ENCODE measurements at regions not wholly inside any gene's neighbourhood (a gene's known extent, or its start where the extent isn't known, plus 50 kb on each side); places are given as distances from the start of the nearest gene placed in this dataset.

DNA sequence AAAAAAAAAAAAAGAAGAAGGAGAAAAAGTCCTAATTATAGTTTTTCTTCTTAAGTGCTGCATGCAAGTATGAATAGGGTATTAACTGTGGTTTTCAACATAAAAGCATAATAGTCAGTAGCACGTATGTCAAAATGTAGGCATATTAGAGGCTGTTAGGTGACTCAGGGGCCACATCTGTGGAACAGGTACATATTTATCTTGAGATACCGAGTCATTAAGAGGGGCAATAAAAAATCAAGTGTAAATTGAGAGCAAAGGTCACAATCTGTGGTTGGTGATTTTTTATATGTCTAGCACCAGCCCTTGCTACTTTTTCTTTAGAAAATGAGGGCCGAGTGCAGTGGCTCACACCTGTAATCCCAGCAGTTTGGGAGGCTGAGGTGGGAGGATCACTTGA, 1113.8 kb upstream of the RBFOX1 start:
- ATAC-seq, result no peak
- in situ Hi-C loops (cut with MboI; ENCODE audit: low sequenced_read_pairs in 4 of 4), result no loop called here

DNA sequence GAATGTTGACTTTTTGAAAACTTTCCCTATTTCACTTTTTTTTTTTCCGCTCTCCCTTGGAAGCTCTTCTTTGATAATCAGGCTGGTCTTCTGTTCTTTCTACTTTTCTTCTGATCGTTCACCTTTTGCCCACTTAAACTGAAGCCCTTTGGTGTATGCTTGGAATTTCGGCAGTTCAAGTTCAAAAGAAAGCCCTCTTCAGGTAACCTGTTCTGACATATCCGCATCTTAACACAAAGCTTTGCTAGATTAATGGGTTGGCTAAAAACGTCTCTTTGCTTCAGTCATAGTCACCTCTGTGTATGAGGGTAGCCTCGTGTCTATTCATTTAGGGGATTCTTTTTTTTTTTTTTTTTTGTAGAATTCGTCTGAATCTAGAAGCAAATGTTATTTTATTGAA, 1115.8 kb upstream of the RBFOX1 start:
- ATAC-seq (no peak), DNase-seq (no peak)
- intact Hi-C loops (cut with DNase I; ENCODE audit: low total_unique reads), result no loop called here
- H3K36me3 ChIP-seq, result no peaks in the 10 kb centered on the region
- no peak overlapping the region for H3K4me3 ChIP-seq
- no peaks in the 10 kb centered on the region for H3K27me3 ChIP-seq
- H3K4me1 ChIP-seq, result no peaks in the 10 kb centered on the region
- H3K9me3 ChIP-seq, result no peaks in the 10 kb centered on the region
- H3K27ac ChIP-seq, result no peak overlapping the region
- TF ChIP-seq, protein P1, sequence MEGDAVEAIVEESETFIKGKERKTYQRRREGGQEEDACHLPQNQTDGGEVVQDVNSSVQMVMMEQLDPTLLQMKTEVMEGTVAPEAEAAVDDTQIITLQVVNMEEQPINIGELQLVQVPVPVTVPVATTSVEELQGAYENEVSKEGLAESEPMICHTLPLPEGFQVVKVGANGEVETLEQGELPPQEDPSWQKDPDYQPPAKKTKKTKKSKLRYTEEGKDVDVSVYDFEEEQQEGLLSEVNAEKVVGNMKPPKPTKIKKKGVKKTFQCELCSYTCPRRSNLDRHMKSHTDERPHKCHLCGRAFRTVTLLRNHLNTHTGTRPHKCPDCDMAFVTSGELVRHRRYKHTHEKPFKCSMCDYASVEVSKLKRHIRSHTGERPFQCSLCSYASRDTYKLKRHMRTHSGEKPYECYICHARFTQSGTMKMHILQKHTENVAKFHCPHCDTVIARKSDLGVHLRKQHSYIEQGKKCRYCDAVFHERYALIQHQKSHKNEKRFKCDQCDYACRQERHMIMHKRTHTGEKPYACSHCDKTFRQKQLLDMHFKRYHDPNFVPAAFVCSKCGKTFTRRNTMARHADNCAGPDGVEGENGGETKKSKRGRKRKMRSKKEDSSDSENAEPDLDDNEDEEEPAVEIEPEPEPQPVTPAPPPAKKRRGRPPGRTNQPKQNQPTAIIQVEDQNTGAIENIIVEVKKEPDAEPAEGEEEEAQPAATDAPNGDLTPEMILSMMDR (IDR thresholded peaks at IDR 0.05 in 4 of 5, conservative IDR thresholded peaks at IDR 0.05 in 1 of 5), result no peak
- TF ChIP-seq POLR2A (IDR thresholded peaks at IDR 0.05), result no peak
- in situ Hi-C loops (cut with MboI; ENCODE audit: low sequenced_read_pairs in 4 of 4), result no loop called here

More for the DNA sequence above, 1113.8 kb upstream of the RBFOX1 start:
- Histone ChIP-seq H3K4me3 (no peak overlapping the region), H3K36me3 (no peaks in the 10 kb centered on the region), H3K27ac (no peak overlapping the region), H3K4me1 (no peaks in the 10 kb centered on the region), H3K9me3 (no peaks in the 10 kb centered on the region), H3K27me3 (no peaks in the 10 kb centered on the region)
- DNase-seq, result no peak
- TF ChIP-seq, protein P1 (IDR thresholded peaks at IDR 0.05 in 4 of 5, conservative IDR thresholded peaks at IDR 0.05 in 1 of 5), result no peak
- no peak for TF ChIP-seq POLR2A (IDR thresholded peaks at IDR 0.05)
- intact Hi-C loops (cut with DNase I; ENCODE audit: low total_unique reads), result no loop called here

DNA sequence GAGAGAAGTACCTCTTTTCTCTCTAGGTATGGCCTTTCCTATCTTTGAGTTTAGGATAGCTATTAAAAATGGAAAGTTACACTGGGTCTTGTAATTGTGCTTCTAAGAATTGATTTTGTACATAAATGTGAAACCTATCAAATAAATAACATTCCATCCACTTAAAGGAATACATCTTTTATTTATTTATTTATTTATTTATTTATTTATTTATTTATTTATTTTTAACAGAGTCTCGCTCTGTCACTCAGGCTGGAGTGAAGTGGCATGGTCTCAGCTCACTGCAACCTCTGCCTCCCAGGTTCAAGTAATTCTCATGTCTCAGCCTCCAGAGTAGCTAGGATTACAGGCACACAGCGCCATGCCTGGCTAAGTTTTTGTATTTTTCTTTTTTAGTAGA, 1114.0 kb upstream of the EEF2KMT start:
- no peaks in the 10 kb centered on the region for H3K36me3 ChIP-seq
- H3K27ac ChIP-seq, result no peak overlapping the region
- H3K9me3 ChIP-seq, result no peaks in the 10 kb centered on the region
- DNase-seq (no peak), ATAC-seq (no peak)
- intact Hi-C loops (cut with DNase I; ENCODE audit: low total_unique reads), result no loop called here
- no peak overlapping the region for H3K4me3 ChIP-seq
- TF ChIP-seq POLR2A (IDR thresholded peaks at IDR 0.05), result no peak
- TF ChIP-seq, protein P1 (IDR thresholded peaks at IDR 0.05 in 4 of 5, conservative IDR thresholded peaks at IDR 0.05 in 1 of 5), result no peak
- no peaks in the 10 kb centered on the region for H3K4me1 ChIP-seq
- no peaks in the 10 kb centered on the region for H3K27me3 ChIP-seq
- in situ Hi-C loops (cut with MboI; ENCODE audit: low sequenced_read_pairs in 4 of 4), result no loop called here

DNA sequence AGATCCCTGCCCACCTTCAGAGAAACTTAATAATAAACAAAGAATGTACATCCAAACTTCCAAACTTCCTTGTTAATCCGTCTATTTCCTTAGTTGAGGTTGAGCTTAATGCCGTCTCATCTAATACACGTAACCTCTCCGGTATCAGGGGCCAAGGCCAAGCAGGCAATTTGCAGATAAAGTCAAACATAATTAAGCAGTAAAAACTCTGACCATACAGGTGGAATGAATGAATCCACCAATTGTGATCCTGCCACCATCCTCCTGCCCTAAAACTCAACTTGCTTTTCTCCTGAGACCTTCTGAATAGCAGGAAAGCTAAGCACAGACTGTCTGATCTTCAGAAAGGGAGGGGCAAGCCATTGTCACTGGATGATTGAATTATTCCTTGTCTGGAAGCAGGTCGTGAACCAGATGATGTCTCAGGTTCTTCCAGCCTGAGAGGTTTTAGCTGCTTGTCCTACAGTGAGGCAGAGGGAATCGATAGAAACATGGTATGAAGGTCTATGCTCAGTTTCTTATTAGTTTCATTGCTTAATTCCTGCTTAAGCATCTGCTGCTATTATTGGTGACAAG, 1111.8 kb upstream of the EEF2KMT start:
- no peaks in the 10 kb centered on the region for H3K9me3 ChIP-seq
- no peaks in the 10 kb centered on the region for H3K4me1 ChIP-seq
- TF ChIP-seq, protein P1 (IDR thresholded peaks at IDR 0.05 in 4 of 5, conservative IDR thresholded peaks at IDR 0.05 in 1 of 5), result no peak
- no peak for TF ChIP-seq POLR2A (IDR thresholded peaks at IDR 0.05)
- no peaks in the 10 kb centered on the region for H3K27me3 ChIP-seq
- ATAC-seq (no peak), DNase-seq (no peak)
- intact Hi-C loops (cut with DNase I; ENCODE audit: low total_unique reads), result no loop called here
- H3K36me3 ChIP-seq, result no peaks in the 10 kb centered on the region
- in situ Hi-C loops (cut with MboI; ENCODE audit: low sequenced_read_pairs in 4 of 4), result no loop called here
- H3K4me3 ChIP-seq, result no peak overlapping the region
- no peak overlapping the region for H3K27ac ChIP-seq

DNA sequence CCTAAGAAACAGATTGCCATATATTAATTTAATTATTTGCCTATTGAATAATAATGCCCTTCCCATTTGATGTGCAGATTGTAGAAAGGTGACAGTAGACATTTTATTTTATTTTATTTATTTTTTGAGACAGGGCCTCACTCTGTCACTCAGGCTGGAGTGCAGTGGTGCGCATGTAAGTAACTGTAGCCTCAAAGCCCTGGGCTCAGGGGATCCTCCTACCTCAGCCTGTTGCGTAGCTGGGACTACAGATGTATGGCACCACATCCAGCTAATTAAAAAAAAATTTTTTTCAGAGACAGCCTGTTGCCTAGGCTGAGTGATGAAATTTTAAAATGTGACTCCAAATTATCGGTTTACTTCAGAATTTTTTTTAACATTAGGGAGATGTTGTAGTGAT, 1110.0 kb upstream of the EEF2KMT start:
- no peak overlapping the region for H3K27ac ChIP-seq
- TF ChIP-seq, protein P1 (IDR thresholded peaks at IDR 0.05 in 4 of 5, conservative IDR thresholded peaks at IDR 0.05 in 1 of 5), result no peak
- TF ChIP-seq POLR2A (IDR thresholded peaks at IDR 0.05), result no peak
- DNase-seq (no peak), ATAC-seq (no peak)
- H3K4me1 ChIP-seq, result no peaks in the 10 kb centered on the region
- H3K4me3 ChIP-seq, result no peak overlapping the region
- in situ Hi-C loops (cut with MboI; ENCODE audit: low sequenced_read_pairs in 4 of 4) (no loop called here), intact Hi-C loops (cut with DNase I; ENCODE audit: low total_unique reads) (no loop called here)
- H3K27me3 ChIP-seq, result no peaks in the 10 kb centered on the region
- no peaks in the 10 kb centered on the region for H3K9me3 ChIP-seq
- H3K36me3 ChIP-seq, result no peaks in the 10 kb centered on the region
